Endothelial cell of umbilical vein (primary cell): ENCODE measurements at regions not wholly inside any gene's neighbourhood (a gene's known extent, or its start where the extent isn't known, plus 50 kb on each side); places are given as distances from the start of the nearest gene placed in this dataset.

Source experiments
- BruUV-seq: library from RNA; stranded (reverse); fragments of 400-500 nt; replicated peaks from 2 replicates; lab custom pipeline; 2021; lab: Mats Ljungman, UMichigan
- CTCF ChIA-PET: fragments of 300-600, 350-600 bp; sonication (Branson Sonifier 250); formaldehyde crosslinking; loops from one replicate; lab custom pipeline; 2021; ENCODE audit warnings: antibody characterized with exemption, inconsistent platforms; lab: Charles Lee
- POLR2A ChIA-PET: fragments of 300-600, 350-600 bp; sonication (Branson Sonifier 250); formaldehyde crosslinking; loops from one replicate; lab custom pipeline; 2021; ENCODE audit warnings: antibody characterized with exemption, inconsistent platforms; lab: Charles Lee
- DNase-seq: peaks from one replicate; pipeline ENCODE4 v3.0.0-alpha.2; 2011; ENCODE audit warnings: low read depth, low spot score
- FAIRE-seq: peaks from 2 replicates; lab custom pipeline; 2011; peaks lifted over from hg19 to GRCh38; lab: Jason Lieb, UNC
- H2AFZ ChIP-seq: 2 replicates; pipeline ENCODE4 v1.6.0; 2012; ENCODE audit warnings: low read depth, low read length, control low read depth, inconsistent platforms
- H3K27ac ChIP-seq: 2 replicates; pipeline ENCODE4 v1.5.1; 2011; ENCODE audit warnings: low read depth, mild to moderate bottlenecking, control low read depth, low read length, moderate library complexity; ENCODE audit not compliant: insufficient read depth
- H3K27me3 ChIP-seq, 2 experiments: 2 replicates each; pipeline versions ENCODE4 v1.6.0 to v1.6.1; 2011; ENCODE audit warnings: low read length in 2 of 2, mixed read lengths in 1 of 2; ENCODE audit not compliant: control insufficient read depth in 2 of 2, insufficient read depth in 2 of 2
- H3K36me3 ChIP-seq, 2 experiments: 2 replicates in 1 of 2; 3 replicates in 1 of 2; pipeline ENCODE4 v1.5.1; 2011; ENCODE audit warnings: low read length in 2 of 2, mild to moderate bottlenecking in 1 of 2, moderate library complexity in 1 of 2; ENCODE audit not compliant: control insufficient read depth in 2 of 2, insufficient read depth in 2 of 2; ENCODE audit errors: extremely low read depth in 1 of 2
- H3K4me1 ChIP-seq: 3 replicates; pipeline ENCODE4 v1.5.1; 2011; ENCODE audit warnings: mild to moderate bottlenecking, low read length; ENCODE audit not compliant: control insufficient read depth, insufficient read depth; ENCODE audit errors: extremely low read depth
- H3K4me2 ChIP-seq: 2 replicates; pipeline ENCODE4 v1.6.1; 2011; ENCODE audit warnings: low read length, control low read depth, mixed read lengths; ENCODE audit not compliant: insufficient read depth
- H3K4me3 ChIP-seq, 3 experiments: fragments of 200-600 bp in 1 of 3; sonication (generic), shearing (Covaris generic) in 1 of 3; replicated peaks in 1 of 3; 2 replicates each; pipeline ENCODE4 v1.5.1; 2011 to 2016; ENCODE audit warnings: control low read depth in 3 of 3, low read length in 3 of 3, mild to moderate bottlenecking in 2 of 3, inconsistent platforms in 1 of 3, low read depth in 1 of 3, moderate library complexity in 1 of 3; ENCODE audit not compliant: insufficient read depth in 1 of 3
- H3K79me2 ChIP-seq: 2 replicates; pipeline ENCODE4 v1.6.0; 2012; ENCODE audit warnings: low read length, inconsistent platforms; ENCODE audit not compliant: control insufficient read depth, insufficient read depth
- H3K9ac ChIP-seq: replicated peaks from 2 replicates; pipeline ENCODE3; 2011; ENCODE audit warnings: low read length, control low read depth; ENCODE audit not compliant: insufficient read depth; ENCODE audit errors: extremely low read depth
- H3K9me1 ChIP-seq: replicated peaks from 3 replicates; pipeline ENCODE4 v1.6.0; 2011; ENCODE audit warnings: mild to moderate bottlenecking, low read length; ENCODE audit not compliant: control insufficient read depth, insufficient read depth; ENCODE audit errors: extremely low read depth
- H3K9me3 ChIP-seq: replicated peaks from 2 replicates; pipeline ENCODE4 v1.5.1; 2012; ENCODE audit warnings: low read length, inconsistent platforms; ENCODE audit not compliant: control insufficient read depth, insufficient read depth
- H4K20me1 ChIP-seq: replicated peaks from 2 replicates; pipeline ENCODE3; 2011; ENCODE audit warnings: mild to moderate bottlenecking, low read length; ENCODE audit not compliant: control insufficient read depth, insufficient read depth; ENCODE audit errors: extremely low read depth
- EZH2 ChIP-seq: IDR thresholded peaks from 2 replicates; pipeline ENCODE4 v1.6.1; 2012; ENCODE audit warnings: borderline replicate concordance, low read depth, mild to moderate bottlenecking, moderate library complexity, low read length, inconsistent platforms; ENCODE audit not compliant: severe bottlenecking
- FOS ChIP-seq: IDR thresholded peaks from 2 replicates; pipeline ENCODE4 v1.6.1; 2011; ENCODE audit warnings: mild to moderate bottlenecking, low read length, moderate library complexity, borderline replicate concordance; ENCODE audit not compliant: insufficient read depth
- GATA2 ChIP-seq: IDR thresholded peaks from 2 replicates; pipeline ENCODE4 v1.7.0; 2011; ENCODE audit warnings: low read depth, mild to moderate bottlenecking, moderate library complexity, mixed read lengths, low read length; ENCODE audit not compliant: insufficient read length, insufficient read depth
- JUN ChIP-seq: IDR thresholded peaks from 2 replicates; pipeline ENCODE4 v1.6.1; 2011; ENCODE audit warnings: borderline replicate concordance, low read depth; ENCODE audit not compliant: insufficient read length, insufficient read depth
- MYC ChIP-seq: IDR thresholded peaks from one replicate; pipeline ENCODE4 v1.6.1; 2011; ENCODE audit warnings: mild to moderate bottlenecking, low read depth, low read length
- POLR2A ChIP-seq: IDR thresholded peaks from 2 replicates; pipeline ENCODE4 v1.6.1; 2012; ENCODE audit warnings: low read depth, mild to moderate bottlenecking, control low read depth, low read length
- POLR2AphosphoS5 ChIP-seq: IDR thresholded peaks from 2 replicates; pipeline ENCODE4 v1.6.1; 2012; ENCODE audit warnings: low read depth, mild to moderate bottlenecking, control low read depth, low read length, moderate library complexity; ENCODE audit not compliant: insufficient read depth
- dilution Hi-C: fragments of 300-500 bp; cut with MboI; formaldehyde crosslinking; loops from one replicate; pipeline ENCODE4 v1.15.0; 2019; ENCODE audit warnings: low sequenced_read_pairs; ENCODE audit not compliant: extremely low pct_ligation_motif_present
- intact Hi-C: fragments of 100-400 bp; cut with micrococcal nuclease; formaldehyde crosslinking; loops from one replicate; pipeline ENCODE4 v1.10.0; 2022
- TF ChIP-seq, protein P1 (sequence below), 2 donors: IDR thresholded peaks; 1 replicate in 1 of 2; 2 replicates in 1 of 2; pipeline ENCODE4 v1.5.1; 2011; ENCODE audit warnings: low read length in 2 of 2, mild to moderate bottlenecking in 2 of 2, moderate library complexity in 2 of 2, control low read depth in 1 of 2, inconsistent platforms in 1 of 2, low read depth in 1 of 2; ENCODE audit not compliant: insufficient read depth in 1 of 2; ENCODE audit errors: extremely low read depth in 1 of 2
- TF ChIP-seq, protein P2 (sequence below): IDR thresholded peaks from 2 replicates; pipeline ENCODE4 v1.6.1; 2011; ENCODE audit not compliant: insufficient read depth, insufficient read length

DNA sequence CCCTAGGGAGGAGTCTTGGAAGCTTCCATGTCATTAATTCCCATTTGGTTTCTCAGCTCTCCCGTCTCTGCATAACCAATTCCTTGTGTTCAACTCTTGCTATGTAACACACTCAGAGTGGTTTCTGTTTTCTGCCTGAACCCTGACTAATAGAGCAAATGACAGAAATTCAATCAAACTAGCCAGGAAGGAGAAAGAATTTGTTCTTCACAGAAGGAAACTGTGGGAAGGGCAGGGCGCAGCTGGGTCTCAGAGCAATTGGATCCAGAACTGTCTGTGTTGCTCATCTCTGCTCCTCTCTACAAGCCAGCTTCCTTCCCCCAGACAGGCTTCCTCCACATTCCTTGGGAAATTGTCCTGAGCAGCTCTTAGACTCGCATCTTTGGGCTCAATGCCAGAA, 269.8 kb downstream of the TNS1 start:
- no peak for DNase-seq
- Histone ChIP-seq H3K4me1 (no peaks in the 10 kb centered on the region), H3K79me2 (no peaks in the 10 kb centered on the region), H3K4me2 (no peak overlapping the region), H3K4me3 (no peak overlapping the region), H3K27ac (no peak overlapping the region), H4K20me1 (no peaks in the 10 kb centered on the region), H3K9me1 (no peaks in the 10 kb centered on the region), H3K27me3 (no peaks in the 10 kb centered on the region), H2AFZ (no peak overlapping the region), H3K9me3 (no peaks in the 10 kb centered on the region), H3K36me3 (no peaks in the 10 kb centered on the region), H3K9ac (no peak overlapping the region)
- ChIA-PET POLR2A (no interaction called here), CTCF (interaction anchor here (1.4 kb wide), 1 partner anchor 10 kb away, joined by 3 read pairs; no protein-coding TSS in a partner anchor)
- dilution Hi-C loops: no loop called here
- FAIRE-seq: no peak
- intact Hi-C loops: no loop called here
- no TSS peak for BruUV-seq
- TF ChIP-seq, protein P1, sequence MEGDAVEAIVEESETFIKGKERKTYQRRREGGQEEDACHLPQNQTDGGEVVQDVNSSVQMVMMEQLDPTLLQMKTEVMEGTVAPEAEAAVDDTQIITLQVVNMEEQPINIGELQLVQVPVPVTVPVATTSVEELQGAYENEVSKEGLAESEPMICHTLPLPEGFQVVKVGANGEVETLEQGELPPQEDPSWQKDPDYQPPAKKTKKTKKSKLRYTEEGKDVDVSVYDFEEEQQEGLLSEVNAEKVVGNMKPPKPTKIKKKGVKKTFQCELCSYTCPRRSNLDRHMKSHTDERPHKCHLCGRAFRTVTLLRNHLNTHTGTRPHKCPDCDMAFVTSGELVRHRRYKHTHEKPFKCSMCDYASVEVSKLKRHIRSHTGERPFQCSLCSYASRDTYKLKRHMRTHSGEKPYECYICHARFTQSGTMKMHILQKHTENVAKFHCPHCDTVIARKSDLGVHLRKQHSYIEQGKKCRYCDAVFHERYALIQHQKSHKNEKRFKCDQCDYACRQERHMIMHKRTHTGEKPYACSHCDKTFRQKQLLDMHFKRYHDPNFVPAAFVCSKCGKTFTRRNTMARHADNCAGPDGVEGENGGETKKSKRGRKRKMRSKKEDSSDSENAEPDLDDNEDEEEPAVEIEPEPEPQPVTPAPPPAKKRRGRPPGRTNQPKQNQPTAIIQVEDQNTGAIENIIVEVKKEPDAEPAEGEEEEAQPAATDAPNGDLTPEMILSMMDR (IDR thresholded peaks at IDR 0.05; ENCODE audit: extremely low read depth in 1 of 2, insufficient read depth in 1 of 2, low read depth in 1 of 2, low read length in 2 of 2): no peak
- TF ChIP-seq EZH2 (no peak), GATA2 (no peak), JUN (no peak), POLR2A (no peak), POLR2AphosphoS5 (no peak), FOS (no peak), MYC (no peak)
- TF ChIP-seq, protein P2, sequence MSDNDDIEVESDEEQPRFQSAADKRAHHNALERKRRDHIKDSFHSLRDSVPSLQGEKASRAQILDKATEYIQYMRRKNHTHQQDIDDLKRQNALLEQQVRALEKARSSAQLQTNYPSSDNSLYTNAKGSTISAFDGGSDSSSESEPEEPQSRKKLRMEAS: no peak
